Chondrocyte (in vitro differentiated cells): ENCODE measurements at regions not wholly inside any gene's neighbourhood (a gene's known extent, or its start where the extent isn't known, plus 50 kb on each side); places are given as distances from the start of the nearest gene placed in this dataset.

Experiments used
- DNase-seq: peaks from one replicate; pipeline ENCODE4 v3.0.0; 2021; ENCODE audit warnings: mixed read lengths, low spot score
- H3K27ac Mint-ChIP-seq: one replicate; pipeline ENCODE4 v1.8.0; 2021; ENCODE audit warnings: mild to moderate bottlenecking, moderate library complexity, mixed read lengths; ENCODE audit not compliant: unreplicated experiment
- H3K27me3 Mint-ChIP-seq: 2 replicates; pipeline ENCODE4 v1.8.0; 2021; ENCODE audit warnings: low read depth, mixed read lengths
- H3K36me3 Mint-ChIP-seq: 2 replicates; pipeline ENCODE4 v1.8.0; 2021; ENCODE audit warnings: low read depth, mixed read lengths
- H3K4me1 Mint-ChIP-seq: 2 replicates; pipeline ENCODE4 v1.8.0; 2021; ENCODE audit warnings: low read depth, mild to moderate bottlenecking, mixed read lengths
- H3K4me3 Mint-ChIP-seq: one replicate; pipeline ENCODE4 v1.8.0; 2021; ENCODE audit warnings: mild to moderate bottlenecking, moderate library complexity, mixed read lengths; ENCODE audit not compliant: unreplicated experiment
- H3K9me3 Mint-ChIP-seq: 2 replicates; pipeline ENCODE4 v1.8.0; 2021; ENCODE audit warnings: low read depth, mixed read lengths
- TF ChIP-seq, protein P1 (sequence below): fragments of 200-600 bp; sonication (generic); IDR thresholded peaks from 2 replicates; pipeline ENCODE4 v1.5.0; 2021; ENCODE audit warnings: antibody characterized with exemption, mild to moderate bottlenecking, moderate library complexity

DNA sequence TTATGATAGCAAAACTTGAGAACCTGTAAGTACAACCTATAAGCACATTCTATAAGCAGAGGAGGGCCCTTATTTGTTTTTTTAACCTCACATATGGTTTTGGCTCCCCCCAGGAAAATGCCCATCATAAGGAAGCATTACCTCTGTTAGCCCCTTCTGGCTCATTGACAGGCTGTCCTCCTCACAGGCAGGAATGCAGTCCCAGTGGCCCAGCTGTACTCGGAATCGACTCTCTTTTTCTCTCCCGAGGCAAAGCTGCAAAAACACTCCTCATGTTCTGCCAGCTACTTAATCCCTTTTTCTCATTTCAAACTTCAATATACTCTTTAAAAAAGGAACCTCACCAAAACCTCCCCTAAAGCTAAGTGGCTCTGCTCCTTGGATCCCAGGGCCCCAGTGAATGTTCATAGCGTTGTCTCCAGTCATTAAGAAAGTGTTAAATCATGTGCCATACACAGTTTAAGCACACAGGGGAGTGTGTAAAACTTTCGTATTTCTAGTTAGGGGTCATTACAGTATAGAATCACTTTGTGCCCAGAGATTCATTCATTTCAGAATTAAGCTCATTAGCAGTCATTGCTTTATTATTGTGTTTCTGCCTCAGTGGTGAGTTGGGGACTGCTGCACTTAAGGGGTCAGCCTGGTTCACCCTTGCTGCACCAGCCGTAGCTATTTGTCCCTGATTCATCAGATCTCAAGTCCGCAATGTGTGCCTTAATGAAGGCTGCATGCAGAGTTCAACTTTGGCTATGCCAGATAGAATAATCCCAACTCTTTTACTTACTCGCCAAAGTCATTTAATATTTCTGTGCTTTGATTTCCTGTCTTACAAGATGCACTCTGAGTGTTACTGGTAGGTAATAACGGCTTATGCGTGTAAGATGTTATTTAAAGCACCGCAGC is 57.6 kb downstream of the JRKL start:
- Mint-ChIP-seq H3K36me3 (no peaks in the 10 kb centered on the region), H3K4me3 (no peak overlapping the region)

DNA sequence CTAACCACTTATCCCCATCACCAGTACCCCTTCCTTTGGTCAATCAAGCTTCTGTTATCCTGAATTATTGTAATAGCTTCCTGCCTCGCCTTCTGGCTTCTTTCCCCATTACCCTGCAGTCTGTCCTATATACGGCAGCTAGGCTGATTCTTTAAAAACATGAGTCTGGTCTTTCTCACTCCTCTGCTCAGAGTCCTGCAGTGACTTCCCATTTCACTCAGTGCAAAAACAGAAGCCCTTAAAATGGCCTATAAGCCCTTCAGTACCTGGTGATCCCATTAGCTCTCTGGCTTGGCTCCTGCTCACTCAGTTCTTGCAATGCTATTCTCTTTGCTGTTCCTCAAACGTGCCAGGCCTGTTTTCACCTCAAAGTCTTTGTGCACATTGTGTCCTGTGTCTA is 58.4 kb downstream of the JRKL start:
- peaks cover 41% of the 10 kb centered on the region for H3K27me3 Mint-ChIP-seq
- no peak overlapping the region for H3K4me3 Mint-ChIP-seq
- H3K27ac Mint-ChIP-seq, result no peak overlapping the region
- H3K9me3 Mint-ChIP-seq, result no peaks in the 10 kb centered on the region
- peaks cover 5% of the 10 kb centered on the region for H3K4me1 Mint-ChIP-seq
- TF ChIP-seq, protein P1, sequence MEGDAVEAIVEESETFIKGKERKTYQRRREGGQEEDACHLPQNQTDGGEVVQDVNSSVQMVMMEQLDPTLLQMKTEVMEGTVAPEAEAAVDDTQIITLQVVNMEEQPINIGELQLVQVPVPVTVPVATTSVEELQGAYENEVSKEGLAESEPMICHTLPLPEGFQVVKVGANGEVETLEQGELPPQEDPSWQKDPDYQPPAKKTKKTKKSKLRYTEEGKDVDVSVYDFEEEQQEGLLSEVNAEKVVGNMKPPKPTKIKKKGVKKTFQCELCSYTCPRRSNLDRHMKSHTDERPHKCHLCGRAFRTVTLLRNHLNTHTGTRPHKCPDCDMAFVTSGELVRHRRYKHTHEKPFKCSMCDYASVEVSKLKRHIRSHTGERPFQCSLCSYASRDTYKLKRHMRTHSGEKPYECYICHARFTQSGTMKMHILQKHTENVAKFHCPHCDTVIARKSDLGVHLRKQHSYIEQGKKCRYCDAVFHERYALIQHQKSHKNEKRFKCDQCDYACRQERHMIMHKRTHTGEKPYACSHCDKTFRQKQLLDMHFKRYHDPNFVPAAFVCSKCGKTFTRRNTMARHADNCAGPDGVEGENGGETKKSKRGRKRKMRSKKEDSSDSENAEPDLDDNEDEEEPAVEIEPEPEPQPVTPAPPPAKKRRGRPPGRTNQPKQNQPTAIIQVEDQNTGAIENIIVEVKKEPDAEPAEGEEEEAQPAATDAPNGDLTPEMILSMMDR, result no peak
- no peaks in the 10 kb centered on the region for H3K36me3 Mint-ChIP-seq
- no peak for DNase-seq

More for the DNA sequence above, 57.6 kb downstream of the JRKL start:
- Mint-ChIP-seq H3K27ac (no peak overlapping the region), H3K27me3 (peaks cover 47% of the 10 kb centered on the region), H3K9me3 (no peaks in the 10 kb centered on the region), H3K4me1 (peaks cover 5% of the 10 kb centered on the region)
- TF ChIP-seq, protein P1, result no peak
- DNase-seq, result no peak

DNA sequence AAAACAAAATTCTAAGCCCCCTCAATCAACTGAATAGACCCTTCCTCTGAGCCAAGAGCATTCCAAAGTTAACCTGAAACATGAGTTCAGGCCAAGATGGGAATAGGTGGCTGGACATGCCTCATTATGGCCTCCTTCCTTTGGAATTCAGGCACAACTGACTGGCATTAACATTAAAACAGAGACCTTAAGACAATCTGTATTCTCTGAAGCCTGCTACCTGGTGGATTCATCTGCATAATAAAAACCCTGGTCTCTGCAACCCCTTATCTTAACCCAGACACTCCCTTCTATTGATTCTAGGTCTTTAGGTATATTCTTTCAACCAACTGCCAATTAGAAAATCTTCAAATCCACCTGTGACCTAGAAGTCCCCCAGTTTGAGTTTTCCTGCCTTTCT is 66.3 kb downstream of the JRKL start:
- TF ChIP-seq, protein P1, result no peak
- no peaks in the 10 kb centered on the region for H3K36me3 Mint-ChIP-seq
- peaks cover 4% of the 10 kb centered on the region for H3K9me3 Mint-ChIP-seq
- H3K27ac Mint-ChIP-seq, result no peak overlapping the region
- no peak overlapping the region for H3K4me3 Mint-ChIP-seq
- peaks cover 47% of the 10 kb centered on the region for H3K27me3 Mint-ChIP-seq
- no peak for DNase-seq
- no peaks in the 10 kb centered on the region for H3K4me1 Mint-ChIP-seq

DNA sequence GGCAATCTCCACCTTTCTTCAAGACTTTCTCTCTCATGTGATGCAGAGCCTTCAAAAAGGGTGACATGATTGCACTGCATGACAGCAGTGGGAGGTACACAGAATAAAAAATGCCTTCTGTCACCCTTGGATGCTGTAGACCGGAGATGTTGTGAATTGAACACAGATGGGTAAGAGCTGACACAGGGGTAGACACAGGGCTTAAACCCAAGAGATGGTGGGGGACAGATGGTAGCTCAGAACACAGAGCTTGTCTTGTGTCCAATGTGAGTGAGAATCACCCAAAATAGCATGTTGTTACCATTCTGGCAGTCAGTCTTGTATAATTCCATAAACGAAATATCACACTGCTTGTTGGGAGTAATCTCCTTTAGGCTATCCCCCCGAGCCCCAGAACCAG is 69.9 kb downstream of the JRKL start:
- DNase-seq, result no peak
- H3K4me1 Mint-ChIP-seq, result peaks cover 10% of the 10 kb centered on the region
- H3K27me3 Mint-ChIP-seq, result peaks cover 59% of the 10 kb centered on the region
- no peak overlapping the region for H3K4me3 Mint-ChIP-seq
- TF ChIP-seq, protein P1, result no peak
- no peak overlapping the region for H3K27ac Mint-ChIP-seq
- no peaks in the 10 kb centered on the region for H3K36me3 Mint-ChIP-seq
- peaks cover 4% of the 10 kb centered on the region for H3K9me3 Mint-ChIP-seq

DNA sequence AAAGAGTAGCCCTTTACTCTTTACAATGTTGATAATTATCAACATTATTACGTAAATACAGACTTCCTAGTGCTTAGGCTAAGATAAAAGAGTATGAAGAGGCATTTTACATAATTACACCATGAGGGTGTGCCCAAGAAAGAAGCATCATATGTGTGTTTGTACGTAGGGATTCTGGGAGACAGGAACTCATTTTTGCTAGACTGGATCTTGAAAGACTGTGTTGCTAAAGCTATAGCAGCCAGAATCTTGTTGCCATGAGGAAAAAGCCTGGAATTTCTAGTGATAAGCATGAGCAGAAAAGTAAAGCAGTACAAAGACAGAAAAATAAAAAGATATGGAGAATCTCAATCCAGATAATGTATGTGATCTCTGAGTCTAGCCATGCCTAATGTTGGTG is 72.1 kb downstream of the JRKL start:
- no peak for DNase-seq
- peaks cover 51% of the 10 kb centered on the region for H3K27me3 Mint-ChIP-seq
- H3K4me1 Mint-ChIP-seq, result peaks cover 10% of the 10 kb centered on the region
- TF ChIP-seq, protein P1, result no peak
- H3K36me3 Mint-ChIP-seq, result no peaks in the 10 kb centered on the region
- H3K9me3 Mint-ChIP-seq, result peaks cover 4% of the 10 kb centered on the region
- H3K4me3 Mint-ChIP-seq, result no peak overlapping the region
- no peak overlapping the region for H3K27ac Mint-ChIP-seq
